K562 (cell line): ENCODE measurements at regions not wholly inside any gene's neighbourhood (a gene's known extent, or its start where the extent isn't known, plus 50 kb on each side); places are given as distances from the start of the nearest gene placed in this dataset.

Source experiments
- ATAC-seq: fragments of 200-7000 bp; cut with Tn5 transposase; 3 replicates; pipeline ENCODE4 v1.9.1; 2020; ENCODE audit warnings: moderate library complexity
- BruUV-seq: library from RNA; stranded (reverse); fragments of 400-500 nt; replicated peaks from 2 replicates; lab custom pipeline; 2021; lab: Mats Ljungman, UMichigan
- CTCF ChIA-PET: fragments of 300-600 bp; formaldehyde crosslinking; extraction: SDS; loops from one replicate; lab custom pipeline; 2021; ENCODE audit warnings: low intra/inter-chr PET ratio; lab: Yijun Ruan, JAX
- POLR2A ChIA-PET: fragments of 300-600, 350-650 bp; sonication (Branson Sonifier 250); formaldehyde crosslinking; extraction: SDS; loops from one replicate; lab custom pipeline; 2021; ENCODE audit warnings: antibody characterized with exemption, inconsistent platforms; lab: Yijun Ruan, JAX
- DNase-seq, 4 experiments: peaks; one replicate each; pipeline versions ENCODE4 v3.0.0 to v3.0.0-alpha.2; 2011 to 2018; ENCODE audit warnings: low spot score in 3 of 4, mixed read lengths in 3 of 4; ENCODE audit errors: extremely low read depth in 1 of 4
- FAIRE-seq: peaks from 2 replicates; lab custom pipeline; 2011; peaks lifted over from hg19 to GRCh38; lab: Jason Lieb, UNC
- H2AFZ ChIP-seq: 2 replicates; pipeline ENCODE4 v1.6.0; 2011; ENCODE audit warnings: low read depth, low read length, control low read depth, inconsistent platforms
- H3K27ac ChIP-seq: fragments of 200-600 bp; 3 replicates; pipeline ENCODE4 v1.8.0; 2011; ENCODE audit warnings: low read depth, mild to moderate bottlenecking, control low read depth, inconsistent platforms, low read length, moderate library complexity, mixed read lengths; ENCODE audit errors: extremely low read depth
- H3K27me3 ChIP-seq, 2 experiments: fragments of 300-600 bp in 1 of 2; 2 replicates in 1 of 2; 3 replicates in 1 of 2; pipeline versions ENCODE4 v1.6.0 to v1.8.0; 2011; ENCODE audit warnings: inconsistent platforms in 2 of 2, low read length in 2 of 2, mild to moderate bottlenecking in 1 of 2, mixed read lengths in 1 of 2, moderate library complexity in 1 of 2; ENCODE audit not compliant: control insufficient read depth in 2 of 2, insufficient read depth in 2 of 2
- H3K36me3 ChIP-seq: fragments of 300-600 bp; 3 replicates; pipeline ENCODE4 v1.8.0; 2011; ENCODE audit warnings: mild to moderate bottlenecking, low read length, inconsistent platforms; ENCODE audit not compliant: control insufficient read depth, insufficient read depth
- H3K4me1 ChIP-seq, 2 experiments: fragments of 200-600 bp in 1 of 2; replicated peaks in 1 of 2; 2 replicates in 1 of 2; 3 replicates in 1 of 2; pipeline versions ENCODE4 v1.5.1 to v1.8.0; 2011; ENCODE audit warnings: inconsistent platforms in 2 of 2, low read length in 2 of 2, mild to moderate bottlenecking in 1 of 2, mixed read lengths in 1 of 2, moderate library complexity in 1 of 2; ENCODE audit not compliant: control insufficient read depth in 2 of 2, insufficient read depth in 2 of 2
- H3K4me2 ChIP-seq: 2 replicates; pipeline ENCODE4 v1.6.1; 2011; ENCODE audit warnings: low read length, control low read depth, inconsistent platforms, mixed read lengths; ENCODE audit not compliant: insufficient read depth
- H3K4me3 ChIP-seq: fragments of 200-600 bp; sonication (generic), shearing (Covaris generic); 2 replicates; pipeline ENCODE4 v1.5.1; 2016; ENCODE audit warnings: control low read depth, inconsistent platforms
- H3K79me2 ChIP-seq: fragments of 200-600 bp; 3 replicates; pipeline ENCODE4 v1.8.0; 2011; ENCODE audit warnings: low read length, inconsistent platforms; ENCODE audit not compliant: control insufficient read depth, insufficient read depth
- H3K9ac ChIP-seq, 2 experiments: 2 replicates each; pipeline versions ENCODE4 v1.6.0 to v1.6.1; 2011; ENCODE audit warnings: low read depth in 2 of 2, low read length in 2 of 2, control low read depth in 1 of 2, inconsistent platforms in 1 of 2, mild to moderate bottlenecking in 1 of 2, mixed read lengths in 1 of 2; ENCODE audit not compliant: insufficient read depth in 1 of 2
- H3K9me1 ChIP-seq: one replicate; pipeline ENCODE4 v1.6.0; 2011; ENCODE audit warnings: inconsistent platforms, mild to moderate bottlenecking, low read length, moderate library complexity; ENCODE audit not compliant: control insufficient read depth, insufficient read depth
- H3K9me3 ChIP-seq: replicated peaks from 2 replicates; pipeline ENCODE4 v1.5.1; 2011; ENCODE audit warnings: low read depth, low read length, inconsistent platforms; ENCODE audit not compliant: control insufficient read depth, insufficient read depth
- H4K20me1 ChIP-seq: replicated peaks from 2 replicates; pipeline ENCODE4 v1.6.1; 2011; ENCODE audit warnings: low read length, inconsistent platforms, mixed read lengths; ENCODE audit not compliant: control insufficient read depth, insufficient read depth
- ARID3B ChIP-seq: fragments of 250-450 bp; sonication (Bioruptor Pico); IDR thresholded peaks from 2 replicates; pipeline ENCODE4 v1.4.0; 2020; ENCODE audit warnings: borderline replicate concordance
- CBX3 ChIP-seq, 2 experiments: IDR thresholded peaks; 1 replicate in 1 of 2; 2 replicates in 1 of 2; pipeline ENCODE4 v1.6.1; 2012; ENCODE audit warnings: inconsistent platforms in 2 of 2, low read length in 2 of 2, borderline replicate concordance in 1 of 2, control low read depth in 1 of 2
- CHD4 ChIP-seq: fragments of 200-600 bp; sonication (generic); IDR thresholded peaks from 3 replicates; pipeline ENCODE4 v1.6.1; 2012; ENCODE audit warnings: low read depth, mild to moderate bottlenecking, mixed read lengths, low read length, inconsistent platforms; ENCODE audit not compliant: insufficient read depth, insufficient replicate concordance, poor library complexity, severe bottlenecking
- EP400 ChIP-seq: fragments of 450-650 bp; IDR thresholded peaks from 2 replicates; pipeline ENCODE4 v1.6.1; 2017; ENCODE audit warnings: antibody characterized with exemption, mild to moderate bottlenecking, moderate library complexity
- HDGF ChIP-seq: fragments of 450-650 bp; IDR thresholded peaks from 2 replicates; pipeline ENCODE4 v1.6.1; 2016
- HSF4 ChIP-seq: fragments of 250-450 bp; sonication (Bioruptor Pico); IDR thresholded peaks from 2 replicates; pipeline ENCODE4 v2.1.2; 2022; ENCODE audit warnings: mild to moderate bottlenecking, moderate library complexity, borderline replicate concordance
- MITF ChIP-seq: IDR thresholded peaks from 2 replicates; pipeline ENCODE4 v1.6.1; 2014; ENCODE audit warnings: antibody characterized with exemption
- NBN ChIP-seq: fragments of 450-650 bp; IDR thresholded peaks from 2 replicates; pipeline ENCODE4 v1.6.1; 2016; ENCODE audit warnings: low read depth, mild to moderate bottlenecking
- PHTF2 ChIP-seq: fragments of 250-450 bp; sonication (Bioruptor Pico); IDR thresholded peaks from 2 replicates; pipeline ENCODE4 v1.5.0; 2021; ENCODE audit warnings: mild to moderate bottlenecking
- SAP30 ChIP-seq: fragments of 200-600 bp; sonication (generic); IDR thresholded peaks from 2 replicates; pipeline ENCODE4 v1.6.1; 2012; ENCODE audit warnings: borderline replicate concordance, low read depth, mild to moderate bottlenecking, moderate library complexity, low read length, control low read depth, inconsistent platforms; ENCODE audit not compliant: insufficient read depth, poor library complexity, severe bottlenecking
- SREBF2 ChIP-seq: sonication (generic); formaldehyde crosslinking; IDR thresholded peaks from 2 replicates; pipeline ENCODE4 v1.4.0; 2020; ENCODE audit warnings: mild to moderate bottlenecking, missing genetic modification reagents
- ZC3H4 ChIP-seq: sonication (generic); formaldehyde crosslinking; IDR thresholded peaks from 2 replicates; pipeline ENCODE4 v1.9.0; 2021; ENCODE audit warnings: missing genetic modification reagents, borderline replicate concordance
- ZFP1 ChIP-seq: fragments of 450-650 bp; formaldehyde crosslinking; IDR thresholded peaks from 2 replicates; pipeline ENCODE4 v1.4.0; 2020; ENCODE audit warnings: mild to moderate bottlenecking, mixed read lengths
- ZNF398 ChIP-seq: fragments of 250-450 bp; sonication (Bioruptor Pico); IDR thresholded peaks from 2 replicates; pipeline ENCODE4 v1.8.0; 2021; ENCODE audit warnings: moderate library complexity, mild to moderate bottlenecking, inconsistent platforms
- ZNF740 ChIP-seq, 3 experiments: fragments of 200-800 bp in 1 of 3; sonication (Bioruptor generic) in 1 of 3; sonication (generic) in 1 of 3; formaldehyde crosslinking in 1 of 3; IDR thresholded peaks; 2 replicates each; pipeline versions ENCODE4 v1.6.1 to v1.8.0; 2016 to 2022; ENCODE audit warnings: mild to moderate bottlenecking in 2 of 3, missing compliant biosample characterization in 2 of 3, missing genetic modification characterization in 2 of 3, missing genetic modification reagents in 1 of 3
- whole genome bisulfite sequencing: fragments of 100-300 bp; shearing (Covaris generic); methylation state at CpG from one replicate; pipeline ENCODE4 v1.1.6; 2016; ENCODE audit warnings: low coverage, mixed read lengths; ENCODE audit not compliant: insufficient coverage; ENCODE audit errors: missing lambda C conversion rate; 5-methylcytosine and 5-hydroxymethylcytosine counted together
- in situ Hi-C: fragments of 300-500 bp; cut with MboI; formaldehyde crosslinking; loops from 4 replicates; pipeline ENCODE4 v1.15.0; 2018; ENCODE audit warnings: inconsistent platforms, mixed read lengths
- intact Hi-C: fragments of 100-400 bp; cut with micrococcal nuclease; formaldehyde crosslinking; loops from 2 replicates; pipeline ENCODE4 v1.14.2; 2022

GRCh38 chr22:27088026-27088425 lies 430.6 kb downstream of the MIAT start:
- in situ Hi-C loops (no loop called here), intact Hi-C loops (no loop called here)
- 0% methylated on average over 1 of the region's 1 CpG for WGBS
- no peaks in the 10 kb centered on the region; the same call in 1 of the 2 replicates for H3K9me3 ChIP-seq
- DNase-seq = no peak
- H3K79me2 ChIP-seq = no peaks in the 10 kb centered on the region
- no peak overlapping the region for H3K27ac ChIP-seq
- no peak for FAIRE-seq
- H3K27me3 ChIP-seq = no peaks in the 10 kb centered on the region; a peak in 1 of 5 replicates
- no TSS peak for BruUV-seq
- TF ChIP-seq ZNF398 (CRISPR knock-in tag) (no peak), HDGF (no peak), HSF4 (no peak), ZFP1 (CRISPR knock-in tag) (no peak), SREBF2 (no peak), CHD4 (no peak), NBN (no peak), ARID3B (CRISPR knock-in tag) (no peak), EP400 (no peak), CBX3 (IDR thresholded peaks at IDR 0.05; ENCODE audit: borderline replicate concordance in 1 of 2, low read length in 2 of 2) (no peak), PHTF2 (CRISPR knock-in tag) (no peak), SAP30 (no peak), ZNF740 (CRISPR knock-in tag; IDR thresholded peaks at IDR 0.05) (no peak), ZNF740 (tag; IDR thresholded peaks at IDR 0.05) (no peak), MITF (no peak), ZC3H4 (CRISPR knock-in tag) (no peak)
- ChIA-PET CTCF (no interaction called here), POLR2A (no interaction called here)
- no peaks in the 10 kb centered on the region for H3K4me1 ChIP-seq
- no peaks in the 10 kb centered on the region for H3K36me3 ChIP-seq
- no peaks in the 10 kb centered on the region for H3K9me1 ChIP-seq
- no peak overlapping the region for H3K4me3 ChIP-seq
- ATAC-seq = no peak
- H3K9ac ChIP-seq = no peak overlapping the region
- no peaks in the 10 kb centered on the region for H4K20me1 ChIP-seq
- no peak overlapping the region for H2AFZ ChIP-seq
- no peak overlapping the region for H3K4me2 ChIP-seq
